ENCODE measurements at regions not wholly inside any gene's neighbourhood (a gene's known extent, or its start where the extent isn't known, plus 50 kb on each side); places are given as distances from the start of the nearest gene placed in this dataset.

- TF ChIP-seq EP300 (IDR thresholded peaks at IDR 0.05) (no peak), POLR2A (IDR thresholded peaks at IDR 0.05) (no peak), POLR2AphosphoS5 (IDR thresholded peaks at IDR 0.05) (no peak), CTCF (IDR thresholded peaks at IDR 0.05) (no peak)
- Histone ChIP-seq H3K9me3 (no peaks in the 10 kb centered on the region), H3K27me3 (no peaks in the 10 kb centered on the region), H3K4me1 (no peaks in the 10 kb centered on the region), H3K4me3 (no peak overlapping the region), H3K27ac (no peak overlapping the region), H3K36me3 (no peaks in the 10 kb centered on the region)
- DNase-seq (ENCODE audit: low spot score in 2 of 2) = no peak
- WGBS = 90% methylated on average over 3 of the region's 3 CpGs
These were observed 449.3 kb upstream of the THRB start for GRCh38 chr3:24943961-24944360.

- no peak for DNase-seq (ENCODE audit: low spot score in 2 of 2)
- Histone ChIP-seq H3K9me3 (no peaks in the 10 kb centered on the region), H3K27ac (no peak overlapping the region), H3K36me3 (no peaks in the 10 kb centered on the region), H3K4me3 (no peak overlapping the region), H3K27me3 (no peaks in the 10 kb centered on the region), H3K4me1 (no peaks in the 10 kb centered on the region)
- 79% methylated on average over 3 of the region's 3 CpGs for WGBS
- TF ChIP-seq CTCF (IDR thresholded peaks at IDR 0.05) (no peak), POLR2AphosphoS5 (IDR thresholded peaks at IDR 0.05) (no peak), EP300 (IDR thresholded peaks at IDR 0.05) (no peak), POLR2A (IDR thresholded peaks at IDR 0.05) (no peak)
These were observed 450.3 kb upstream of the THRB start for GRCh38 chr3:24944805-24945520.

GRCh38 chr3:24945563-24945962 is 450.9 kb upstream of the THRB start:
- H3K4me1 ChIP-seq = no peaks in the 10 kb centered on the region
- no peak overlapping the region for H3K27ac ChIP-seq
- no peaks in the 10 kb centered on the region for H3K9me3 ChIP-seq
- no peak for TF ChIP-seq POLR2A (IDR thresholded peaks at IDR 0.05)
- no peak for TF ChIP-seq POLR2AphosphoS5 (IDR thresholded peaks at IDR 0.05)
- TF ChIP-seq EP300 (IDR thresholded peaks at IDR 0.05) = no peak
- no peaks in the 10 kb centered on the region for H3K36me3 ChIP-seq
- H3K4me3 ChIP-seq = no peak overlapping the region
- no peaks in the 10 kb centered on the region for H3K27me3 ChIP-seq
- DNase-seq (ENCODE audit: low spot score in 2 of 2) = no peak
- 39% methylated on average over 2 of the region's 2 CpGs for WGBS

- TF ChIP-seq EP300 (IDR thresholded peaks at IDR 0.05) (no peak), POLR2A (IDR thresholded peaks at IDR 0.05) (no peak), POLR2AphosphoS5 (IDR thresholded peaks at IDR 0.05) (no peak), CTCF (IDR thresholded peaks at IDR 0.05) (no peak)
- H3K27me3 ChIP-seq = no peaks in the 10 kb centered on the region
- no peaks in the 10 kb centered on the region for H3K4me1 ChIP-seq
- H3K9me3 ChIP-seq = no peaks in the 10 kb centered on the region
- H3K36me3 ChIP-seq = no peaks in the 10 kb centered on the region
- DNase-seq (ENCODE audit: low spot score in 2 of 2) = no peak
- WGBS = 88% methylated on average over 4 of the region's 4 CpGs
- H3K27ac ChIP-seq = no peak overlapping the region
- no peak overlapping the region for H3K4me3 ChIP-seq
These were observed 452.5 kb upstream of the THRB start for GRCh38 chr3:24947103-24947502.

GRCh38 chr3:24951180-24951579 is 456.5 kb upstream of the THRB start:
- WGBS = 86% methylated on average over 4 of the region's 4 CpGs
- Histone ChIP-seq H3K27ac (no peak overlapping the region), H3K27me3 (no peaks in the 10 kb centered on the region), H3K4me3 (no peak overlapping the region), H3K9me3 (no peaks in the 10 kb centered on the region), H3K36me3 (no peaks in the 10 kb centered on the region), H3K4me1 (no peaks in the 10 kb centered on the region)
- TF ChIP-seq EP300 (IDR thresholded peaks at IDR 0.05) (no peak), CTCF (IDR thresholded peaks at IDR 0.05) (no peak), POLR2A (IDR thresholded peaks at IDR 0.05) (no peak), POLR2AphosphoS5 (IDR thresholded peaks at IDR 0.05) (no peak)
- no peak for DNase-seq (ENCODE audit: low spot score in 2 of 2)

- Histone ChIP-seq H3K4me1 (no peaks in the 10 kb centered on the region), H3K9me3 (no peaks in the 10 kb centered on the region), H3K36me3 (no peaks in the 10 kb centered on the region), H3K4me3 (no peak overlapping the region), H3K27me3 (no peaks in the 10 kb centered on the region), H3K27ac (no peak overlapping the region)
- 87% methylated on average over 6 of the region's 6 CpGs for WGBS
- TF ChIP-seq EP300 (IDR thresholded peaks at IDR 0.05) = no peak
- no peak for TF ChIP-seq POLR2A (IDR thresholded peaks at IDR 0.05)
- TF ChIP-seq CTCF (IDR thresholded peaks at IDR 0.05) = no peak
- no peak for TF ChIP-seq POLR2AphosphoS5 (IDR thresholded peaks at IDR 0.05)
- DNase-seq (ENCODE audit: low spot score in 2 of 2) = no peak
These were observed 457.7 kb upstream of the THRB start for GRCh38 chr3:24952388-24952787.

Measured in suprapubic skin (tissue), 4 donors.